ENCODE measurements at regions not wholly inside any gene's neighbourhood (a gene's known extent, or its start where the extent isn't known, plus 50 kb on each side); places are given as distances from the start of the nearest gene placed in this dataset.
"Not testable (repeated sequence)": the region's sequence is repeated elsewhere in the genome, so short reads cannot be mapped to it uniquely, and the experiment has no call there.

GRCh38 chr16:21524068-21524751 lies 75.2 kb upstream of the METTL9 start (continued):
- TF ChIP-seq PRDM15 (CRISPR knock-in tag; IDR thresholded peaks at IDR 0.05), result no peak

- BruUV-seq (replicated peaks); in situ Hi-C loops (cut with MboI): not testable (repeated sequence)
These were observed 74.7 kb upstream of the METTL9 start for GRCh38 chr16:21524752-21525028.

More at GRCh38 chr16:21524752-21525028, 74.7 kb upstream of the METTL9 start:
- CTCF ChIA-PET; H3K4me3 ChIP-seq; H2AFZ ChIP-seq (ENCODE audit: control insufficient read depth, low read depth, low read length); H3K9ac ChIP-seq (ENCODE audit: control insufficient read depth, insufficient read depth, low read length); SMC1A ChIA-PET (ENCODE audit: uncharacterized antibody, unreplicated experiment); H4K20me1 ChIP-seq (ENCODE audit: control insufficient read depth, insufficient read depth); H3K27me3 ChIP-seq (replicated peaks in 1 of 2; ENCODE audit: control insufficient read depth in 2 of 2, insufficient read depth in 2 of 2, low read length in 1 of 2); FAIRE-seq; H3K79me2 ChIP-seq (ENCODE audit: control insufficient read depth, insufficient read depth, low read length); ATAC-seq; H3K4me2 ChIP-seq (ENCODE audit: control insufficient read depth, insufficient read depth); RAD21 ChIA-PET (ENCODE audit: unreplicated experiment); intact Hi-C loops (cut with micrococcal nuclease; ENCODE audit: unreplicated experiment); DNase-seq (ENCODE audit: low read depth, low spot score); H3K27ac ChIP-seq (ENCODE audit: control insufficient read depth, insufficient read depth); POLR2A ChIA-PET; H3K4me1 ChIP-seq (ENCODE audit: control insufficient read depth, insufficient read depth, low read length); H3K9me3 ChIP-seq (replicated peaks; ENCODE audit: control insufficient read depth, insufficient read depth, low read length); H3K36me3 ChIP-seq (ENCODE audit: control insufficient read depth in 2 of 2, insufficient read depth in 2 of 2, low read length in 1 of 2): not testable (repeated sequence)
- 96% methylated on average over 1 of the region's 1 CpG for WGBS (ENCODE audit: insufficient coverage, insufficient replicate concordance, low lambda C conversion rate, missing lambda C conversion rate)

All from GM12878 (cell line).